Cardiac muscle cell (in vitro differentiated cells and primary cell): ENCODE measurements at regions not wholly inside any gene's neighbourhood (a gene's known extent, or its start where the extent isn't known, plus 50 kb on each side); places are given as distances from the start of the nearest gene placed in this dataset.

Experiments used
- DNase-seq, 2 donors: peaks; one replicate each; pipeline versions ENCODE4 v3.0.0 to v3.0.0-alpha.2; 2010 to 2017; ENCODE audit warnings: low read depth in 1 of 2, low spot score in 1 of 2
- H3K27ac ChIP-seq: fragments of 200-600 bp; sonication (generic); 2 replicates; pipeline ENCODE4 v1.5.1; 2016
- H3K27me3 ChIP-seq: fragments of 200-600 bp; sonication (generic); 2 replicates; pipeline ENCODE4 v1.6.0; 2016; ENCODE audit warnings: control low read depth
- H3K36me3 ChIP-seq: fragments of 200-600 bp; sonication (generic); 2 replicates; pipeline ENCODE4 v1.5.1; 2016; ENCODE audit warnings: control low read depth
- H3K4me1 ChIP-seq: fragments of 200-600 bp; sonication (generic); 2 replicates; pipeline ENCODE4 v1.8.1; 2017; ENCODE audit warnings: low read depth, mild to moderate bottlenecking, mixed run types
- H3K4me3 ChIP-seq: fragments of 200-600 bp; sonication (generic); 2 replicates; pipeline ENCODE4 v1.5.1; 2016; ENCODE audit warnings: mild to moderate bottlenecking
- H3K9me3 ChIP-seq: fragments of 200-600 bp; sonication (generic); 2 replicates; pipeline ENCODE4 v1.5.1; 2017; ENCODE audit warnings: low read depth, mild to moderate bottlenecking, control low read depth
- CTCF ChIP-seq: IDR thresholded peaks from 2 replicates; pipeline ENCODE4 v1.5.1; 2012; ENCODE audit warnings: low read depth, mild to moderate bottlenecking, low read length

GRCh38 chr3:72009851-72010443, 225.0 kb upstream of the PROK2 start:
- no peak overlapping the region for H3K4me3 ChIP-seq

GRCh38 chr3:72008226-72008996, 223.5 kb upstream of the PROK2 start:
- H3K27ac ChIP-seq, result no peak overlapping the region
- no peak overlapping the region for H3K4me3 ChIP-seq
- H3K36me3 ChIP-seq, result no peaks in the 10 kb centered on the region
- H3K27me3 ChIP-seq, result no peaks in the 10 kb centered on the region
- no peaks in the 10 kb centered on the region for H3K9me3 ChIP-seq
- no peak for TF ChIP-seq CTCF
- H3K4me1 ChIP-seq, result no peaks in the 10 kb centered on the region
- DNase-seq, result peak in 1 of 2 donors; percentile 39

More at GRCh38 chr3:72009851-72010443, 225.0 kb upstream of the PROK2 start:
- no peaks in the 10 kb centered on the region for H3K4me1 ChIP-seq
- H3K27me3 ChIP-seq, result no peaks in the 10 kb centered on the region
- TF ChIP-seq CTCF, result no peak
- H3K9me3 ChIP-seq, result no peaks in the 10 kb centered on the region
- peak in 1 of 2 donors; percentile 41 for DNase-seq
- no peaks in the 10 kb centered on the region for H3K36me3 ChIP-seq
- H3K27ac ChIP-seq, result no peak overlapping the region

GRCh38 chr3:72006631-72007556, 221.9 kb upstream of the PROK2 start:
- Histone ChIP-seq H3K27me3 (no peaks in the 10 kb centered on the region), H3K4me1 (no peaks in the 10 kb centered on the region), H3K9me3 (no peaks in the 10 kb centered on the region), H3K36me3 (no peaks in the 10 kb centered on the region), H3K4me3 (no peak overlapping the region), H3K27ac (no peak overlapping the region)
- TF ChIP-seq CTCF, result no peak
- DNase-seq, result no peak

GRCh38 chr3:72004749-72005292, 219.9 kb upstream of the PROK2 start:
- no peaks in the 10 kb centered on the region for H3K4me1 ChIP-seq

More at GRCh38 chr3:72004749-72005292, 219.9 kb upstream of the PROK2 start:
- Histone ChIP-seq H3K27me3 (no peaks in the 10 kb centered on the region), H3K27ac (no peak overlapping the region), H3K9me3 (no peaks in the 10 kb centered on the region), H3K36me3 (no peaks in the 10 kb centered on the region), H3K4me3 (no peak overlapping the region)
- DNase-seq, result peak in 1 of 2 donors; percentile 39
- no peak for TF ChIP-seq CTCF
